Cerebellar nuclear complex (tissue), 1 donor: ENCODE measurements at regions not wholly inside any gene's neighbourhood (a gene's known extent, or its start where the extent isn't known, plus 50 kb on each side); places are given as distances from the start of the nearest gene placed in this dataset.

Source experiments
- DNase-seq, 2 experiments: peaks; one replicate each; lab custom pipeline; 2025; lab: John Stamatoyannopoulos, UW

- no peak for DNase-seq
These were observed 75.8 kb downstream of the CCDC34 start for GRCh38 chr11:27287205-27287604.

GRCh38 chr11:27285761-27286160 lies 77.3 kb downstream of the CCDC34 start:
- no peak for DNase-seq

GRCh38 chr11:27282806-27283205 lies 80.2 kb downstream of the CCDC34 start:
- no peak for DNase-seq

- DNase-seq = no peak
These were observed 81.0 kb downstream of the CCDC34 start for GRCh38 chr11:27281740-27282590.

- no peak for DNase-seq
These were observed 81.7 kb downstream of the CCDC34 start for GRCh38 chr11:27281276-27281675.

GRCh38 chr11:27280140-27280539 lies 82.9 kb downstream of the CCDC34 start:
- no peak for DNase-seq

GRCh38 chr11:27279460-27279859 lies 83.6 kb downstream of the CCDC34 start:
- no peak for DNase-seq

- no peak for DNase-seq
These were observed 85.2 kb downstream of the CCDC34 start for GRCh38 chr11:27277843-27278242.

- DNase-seq = no peak
These were observed 86.9 kb downstream of the CCDC34 start for GRCh38 chr11:27276141-27276540.

- no peak for DNase-seq
These were observed 88.1 kb downstream of the CCDC34 start for GRCh38 chr11:27274854-27275395.

- no peak for DNase-seq
These were observed 96.9 kb downstream of the CCDC34 start for GRCh38 chr11:27266125-27266524.

GRCh38 chr11:27263986-27264385 lies 99.0 kb downstream of the CCDC34 start:
- no peak for DNase-seq

GRCh38 chr11:27263046-27263445 lies 100.0 kb downstream of the CCDC34 start:
- DNase-seq = no peak

GRCh38 chr11:27255447-27255828 lies 107.6 kb downstream of the CCDC34 start:
- no peak for DNase-seq

- no peak for DNase-seq
These were observed 108.1 kb downstream of the CCDC34 start for GRCh38 chr11:27254744-27255446.

GRCh38 chr11:27253224-27253623 lies 109.8 kb downstream of the CCDC34 start:
- DNase-seq = no peak

GRCh38 chr11:27250867-27251665 lies 111.9 kb downstream of the CCDC34 start:
- DNase-seq = no peak

- DNase-seq = no peak
These were observed 114.2 kb downstream of the CCDC34 start for GRCh38 chr11:27248576-27249509.

- no peak for DNase-seq
These were observed 115.4 kb downstream of the CCDC34 start for GRCh38 chr11:27247660-27248059.

- DNase-seq = no peak
These were observed 116.1 kb downstream of the CCDC34 start for GRCh38 chr11:27246925-27247324.

GRCh38 chr11:27244900-27245299 lies 118.1 kb downstream of the CCDC34 start:
- DNase-seq = no peak
